22Rv1 (cell line): ENCODE measurements at regions not wholly inside any gene's neighbourhood (a gene's known extent, or its start where the extent isn't known, plus 50 kb on each side); places are given as distances from the start of the nearest gene placed in this dataset.

Experiments used
- H3K27ac ChIP-seq: fragments of 450-650 bp; 2 replicates; pipeline ENCODE4 v1.5.1; 2017
- ZFX ChIP-seq: fragments of 450-650 bp; IDR thresholded peaks from 2 replicates; pipeline ENCODE4 v1.6.1; 2017; ENCODE audit warnings: antibody characterized with exemption, borderline replicate concordance
- TF ChIP-seq, protein P1 (sequence below): fragments of 450-650 bp; IDR thresholded peaks from 2 replicates; pipeline ENCODE4 v1.5.1; 2017; ENCODE audit warnings: mild to moderate bottlenecking

DNA sequence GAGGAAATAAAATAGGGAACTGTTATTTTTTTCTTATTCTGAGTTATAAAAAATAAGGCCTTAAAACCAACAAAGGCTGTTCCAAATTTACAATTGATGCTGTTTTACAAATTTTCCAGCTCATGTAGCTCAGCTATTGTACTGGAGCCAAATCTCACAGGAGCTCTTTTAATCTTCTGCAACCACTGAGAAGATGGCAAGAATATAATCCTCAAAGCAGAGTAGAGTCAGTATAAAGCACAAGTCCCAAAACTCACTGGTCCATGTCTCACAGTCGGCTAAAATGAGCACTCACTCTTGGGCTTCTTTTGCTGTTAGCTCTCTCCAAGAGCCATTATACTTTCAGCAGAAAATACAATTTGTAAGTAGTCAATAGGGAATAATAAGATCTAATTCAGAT, 1074.4 kb upstream of the PRR20A start:
- TF ChIP-seq ZFX: no peak
- TF ChIP-seq, protein P1, sequence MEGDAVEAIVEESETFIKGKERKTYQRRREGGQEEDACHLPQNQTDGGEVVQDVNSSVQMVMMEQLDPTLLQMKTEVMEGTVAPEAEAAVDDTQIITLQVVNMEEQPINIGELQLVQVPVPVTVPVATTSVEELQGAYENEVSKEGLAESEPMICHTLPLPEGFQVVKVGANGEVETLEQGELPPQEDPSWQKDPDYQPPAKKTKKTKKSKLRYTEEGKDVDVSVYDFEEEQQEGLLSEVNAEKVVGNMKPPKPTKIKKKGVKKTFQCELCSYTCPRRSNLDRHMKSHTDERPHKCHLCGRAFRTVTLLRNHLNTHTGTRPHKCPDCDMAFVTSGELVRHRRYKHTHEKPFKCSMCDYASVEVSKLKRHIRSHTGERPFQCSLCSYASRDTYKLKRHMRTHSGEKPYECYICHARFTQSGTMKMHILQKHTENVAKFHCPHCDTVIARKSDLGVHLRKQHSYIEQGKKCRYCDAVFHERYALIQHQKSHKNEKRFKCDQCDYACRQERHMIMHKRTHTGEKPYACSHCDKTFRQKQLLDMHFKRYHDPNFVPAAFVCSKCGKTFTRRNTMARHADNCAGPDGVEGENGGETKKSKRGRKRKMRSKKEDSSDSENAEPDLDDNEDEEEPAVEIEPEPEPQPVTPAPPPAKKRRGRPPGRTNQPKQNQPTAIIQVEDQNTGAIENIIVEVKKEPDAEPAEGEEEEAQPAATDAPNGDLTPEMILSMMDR: no peak
- H3K27ac ChIP-seq: no peak overlapping the region

DNA sequence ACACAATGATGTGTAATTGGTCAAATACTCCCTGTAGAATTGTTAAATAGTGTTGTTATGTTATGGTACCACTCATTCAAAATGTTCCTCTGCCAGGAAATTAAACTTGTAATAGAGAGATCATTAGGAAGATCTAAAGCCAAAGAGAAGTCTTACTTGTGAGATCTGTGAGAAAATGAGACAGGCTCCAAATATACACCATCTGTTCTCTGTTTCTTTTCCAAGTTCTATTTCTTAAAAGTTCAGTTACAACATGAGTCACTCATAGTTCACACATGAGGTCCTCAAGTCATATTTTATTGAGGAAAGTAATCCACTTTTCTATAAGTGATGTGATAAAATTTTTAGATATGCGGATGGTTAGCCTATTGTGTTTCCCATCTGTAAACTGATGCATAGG, 1038.1 kb upstream of the PRR20A start:
- H3K27ac ChIP-seq: no peak overlapping the region
- TF ChIP-seq ZFX: no peak
- TF ChIP-seq, protein P1: no peak

DNA sequence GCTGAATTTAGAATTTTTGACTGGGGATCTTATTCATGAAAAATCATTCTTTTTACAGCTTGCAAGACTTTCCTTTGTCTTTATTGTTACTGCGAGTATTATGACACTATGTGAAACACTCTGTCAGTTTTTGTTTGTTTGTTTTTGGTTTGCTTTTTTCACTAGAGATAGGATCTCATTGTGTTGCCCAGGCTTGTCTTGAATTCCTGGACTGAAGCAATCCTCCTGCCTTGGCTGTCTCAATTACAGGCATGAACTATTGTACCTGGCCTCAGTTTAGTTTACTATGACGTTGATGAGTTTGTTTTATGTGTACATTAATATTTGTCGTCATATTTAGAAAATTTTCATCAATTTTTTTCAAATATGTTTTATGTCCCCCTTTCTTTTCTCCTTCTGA, 1030.0 kb upstream of the PRR20A start:
- no peak overlapping the region for H3K27ac ChIP-seq
- TF ChIP-seq, protein P1: no peak
- TF ChIP-seq ZFX: no peak

DNA sequence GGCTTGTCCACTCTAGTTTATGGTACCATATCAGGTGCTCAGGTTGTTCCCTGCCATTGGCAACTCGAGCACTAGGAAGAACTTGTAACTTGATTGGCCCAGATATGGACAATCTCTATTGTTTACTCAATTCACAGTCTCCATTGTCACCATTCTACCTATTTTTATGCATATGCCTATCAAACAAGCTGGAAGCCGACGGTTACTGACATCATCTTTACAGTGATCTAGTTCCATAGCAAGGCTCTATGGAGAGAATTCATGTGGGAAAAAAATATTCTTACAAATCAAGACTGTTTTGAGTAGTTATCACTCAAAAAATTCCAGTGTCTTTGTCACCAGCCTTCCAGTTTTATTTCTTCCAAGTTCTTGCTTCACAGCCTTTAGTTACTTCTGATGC, 1006.2 kb upstream of the PRR20A start:
- TF ChIP-seq ZFX: no peak
- TF ChIP-seq, protein P1: no peak
- no peak overlapping the region for H3K27ac ChIP-seq

DNA sequence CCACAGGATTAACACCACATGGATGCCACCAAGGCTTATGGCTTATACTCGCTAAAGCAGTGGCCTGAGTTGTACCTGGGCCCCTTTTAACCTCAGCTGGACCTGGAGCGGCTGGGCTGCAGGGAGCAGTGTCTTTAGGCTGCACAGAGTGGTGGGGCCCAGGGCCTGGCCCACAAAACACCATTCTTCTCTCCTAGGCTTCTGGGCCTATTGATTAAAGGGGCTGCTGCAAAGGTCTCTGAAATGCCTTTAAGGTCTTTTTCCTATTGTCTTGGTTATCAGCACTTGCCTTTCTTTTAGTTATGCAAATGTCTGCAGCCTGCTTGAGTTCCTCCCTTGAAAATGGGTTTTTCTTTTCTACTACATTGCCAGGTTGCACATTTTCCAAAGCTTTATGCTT, 973.9 kb upstream of the PRR20A start:
- H3K27ac ChIP-seq: no peak overlapping the region
- TF ChIP-seq ZFX: no peak
- TF ChIP-seq, protein P1: no peak

DNA sequence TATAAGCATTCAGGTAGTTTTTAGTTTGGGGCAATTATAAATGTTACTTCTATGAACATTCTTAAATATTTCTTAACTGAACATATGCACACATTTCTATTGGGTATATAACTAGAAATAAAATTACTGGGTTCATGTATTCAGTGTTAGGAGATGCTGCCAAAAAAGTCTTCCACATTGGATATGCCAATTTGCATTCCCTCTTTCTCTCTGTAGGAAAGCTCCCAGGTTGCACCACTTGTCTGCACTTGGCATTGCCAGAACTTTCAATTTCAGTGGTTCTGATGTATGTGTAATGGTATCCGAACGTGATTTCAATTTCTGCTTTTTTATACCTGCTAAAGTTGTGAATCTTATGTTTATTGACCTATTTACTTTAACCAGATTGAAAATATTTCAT, 972.1 kb upstream of the PRR20A start:
- TF ChIP-seq, protein P1: no peak
- TF ChIP-seq ZFX: no peak
- H3K27ac ChIP-seq: no peak overlapping the region

DNA sequence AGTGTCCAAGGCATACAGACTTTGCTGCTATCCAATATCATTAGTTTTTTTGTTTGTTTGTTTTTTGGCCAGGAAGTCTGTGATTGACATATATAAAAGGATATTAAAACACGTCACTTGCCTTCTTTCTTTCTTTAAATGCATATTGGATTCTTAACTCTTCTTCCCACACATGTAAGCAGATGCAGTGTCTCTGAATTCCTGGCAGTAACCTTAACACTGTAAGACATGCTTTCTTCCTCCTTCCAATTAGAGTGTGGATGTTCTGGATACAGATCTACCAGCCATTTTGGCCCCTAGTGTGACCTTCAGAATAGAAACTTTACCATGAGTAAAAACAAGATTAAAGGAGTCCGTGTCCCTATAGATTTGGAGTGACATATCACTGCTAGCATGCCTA, 967.4 kb upstream of the PRR20A start:
- TF ChIP-seq, protein P1: no peak
- no peak for TF ChIP-seq ZFX
- H3K27ac ChIP-seq: no peak overlapping the region
